ENCODE measurements at regions not wholly inside any gene's neighbourhood (a gene's known extent, or its start where the extent isn't known, plus 50 kb on each side); places are given as distances from the start of the nearest gene placed in this dataset.

- Histone ChIP-seq H3K27me3 (no peaks in the 10 kb centered on the region), H3K27ac (no peak overlapping the region)
- intact Hi-C loops (cut with DNase I): no loop called here
Observed at GRCh38 chr2:186407611-186408010, 78.4 kb upstream of the ZC3H15 start.

GRCh38 chr2:186410802-186411201 is 75.3 kb upstream of the ZC3H15 start:
- 96 to 100% (median 97%) methylated on average over 2 of the region's 2 CpGs for WGBS, 4 donors

More at GRCh38 chr2:186407611-186408010, 78.4 kb upstream of the ZC3H15 start:
- no peak overlapping the region for H3K4me3 ChIP-seq
- DNase-seq (no peak), ATAC-seq (no peak)
- TF ChIP-seq POLR2A (IDR thresholded peaks at IDR 0.05) (no peak), CTCF (IDR thresholded peaks at IDR 0.05) (no peak)
- WGBS, 4 donors: 95 to 99% (median 97%) methylated on average over 3 of the region's 3 CpGs
- H3K9me3 ChIP-seq: peaks cover 0 to 17% (median 0%) of the 10 kb centered on the region in 12 donors
- no peaks in the 10 kb centered on the region for H3K4me1 ChIP-seq
- no peaks in the 10 kb centered on the region for H3K36me3 ChIP-seq

GRCh38 chr2:186422226-186422625 is 63.8 kb upstream of the ZC3H15 start:
- intact Hi-C loops (cut with DNase I): no loop called here
- H3K27ac ChIP-seq: no peak overlapping the region
- no peaks in the 10 kb centered on the region for H3K36me3 ChIP-seq
- TF ChIP-seq CTCF (IDR thresholded peaks at IDR 0.05): no peak
- TF ChIP-seq POLR2A (IDR thresholded peaks at IDR 0.05): no peak
- no peak overlapping the region for H3K4me3 ChIP-seq
- WGBS, 4 donors: 43 to 64% (median 51%) methylated on average over 3 of the region's 3 CpGs
- H3K9me3 ChIP-seq: no peaks in the 10 kb centered on the region
- peak in 2 of 4 donors; percentile 81 to 84 for ATAC-seq
- no peaks in the 10 kb centered on the region for H3K27me3 ChIP-seq
- H3K4me1 ChIP-seq: peaks cover 0 to 10% (median 0%) of the 10 kb centered on the region in 12 donors
- peak in 2 of 5 donors; percentile 39 to 56 for DNase-seq

More at GRCh38 chr2:186410802-186411201, 75.3 kb upstream of the ZC3H15 start:
- TF ChIP-seq CTCF (IDR thresholded peaks at IDR 0.05) (no peak), POLR2A (IDR thresholded peaks at IDR 0.05) (no peak)
- intact Hi-C loops (cut with DNase I): no loop called here
- Histone ChIP-seq H3K9me3 (peaks cover 0 to 8% (median 0%) of the 10 kb centered on the region in 12 donors), H3K4me1 (no peaks in the 10 kb centered on the region), H3K27ac (no peak overlapping the region), H3K27me3 (no peaks in the 10 kb centered on the region), H3K4me3 (no peak overlapping the region), H3K36me3 (no peaks in the 10 kb centered on the region)
- ATAC-seq: no peak
- no peak for DNase-seq

GRCh38 chr2:186423481-186423880 is 62.6 kb upstream of the ZC3H15 start:
- no peaks in the 10 kb centered on the region for H3K9me3 ChIP-seq
- H3K27me3 ChIP-seq: no peaks in the 10 kb centered on the region
- no peak overlapping the region for H3K27ac ChIP-seq
- no peaks in the 10 kb centered on the region for H3K36me3 ChIP-seq
- DNase-seq (no peak), ATAC-seq (no peak)
- peaks cover 0 to 10% (median 0%) of the 10 kb centered on the region in 12 donors for H3K4me1 ChIP-seq
- WGBS, 4 donors: 70 to 88% (median 78%) methylated on average over 2 of the region's 2 CpGs
- TF ChIP-seq POLR2A (IDR thresholded peaks at IDR 0.05) (no peak), CTCF (IDR thresholded peaks at IDR 0.05) (no peak)
- H3K4me3 ChIP-seq: no peak overlapping the region
- intact Hi-C loops (cut with DNase I): no loop called here
